H1 (cell line): ENCODE measurements at regions not wholly inside any gene's neighbourhood (a gene's known extent, or its start where the extent isn't known, plus 50 kb on each side); places are given as distances from the start of the nearest gene placed in this dataset.

Source experiments
- CTCF ChIA-PET: fragments of 300-600 bp; sonication (Branson Sonifier 250); formaldehyde crosslinking; loops from one replicate; lab custom pipeline; 2021; ENCODE audit not compliant: partially characterized antibody; lab: Charles Lee
- POLR2A ChIA-PET: fragments of 300-600 bp; sonication (Branson Sonifier 250); formaldehyde crosslinking; loops from one replicate; lab custom pipeline; 2021; ENCODE audit warnings: inconsistent platforms; ENCODE audit not compliant: partially characterized antibody; lab: Charles Lee
- DNase-seq, 2 experiments: peaks; one replicate each; pipeline versions ENCODE4 v3.0.0 to v3.0.0-alpha.2; 2010 to 2022; ENCODE audit warnings: low spot score in 2 of 2, low read depth in 1 of 2, mixed read lengths in 1 of 2
- FAIRE-seq: peaks from 2 replicates; lab custom pipeline; 2011; peaks lifted over from hg19 to GRCh38; lab: Jason Lieb, UNC
- H2AFZ ChIP-seq: 2 replicates; pipeline ENCODE4 v1.8.1; 2012; ENCODE audit warnings: low read length, inconsistent platforms
- H2AK5ac ChIP-seq: 2 replicates; pipeline ENCODE4 v1.6.1; 2013; ENCODE audit warnings: low read depth, low read length
- H2BK120ac ChIP-seq: replicated peaks from 2 replicates; pipeline ENCODE3; 2013; ENCODE audit warnings: low read depth, low read length, inconsistent platforms
- H2BK12ac ChIP-seq: 2 replicates; pipeline ENCODE4 v1.6.1; 2013; ENCODE audit warnings: low read depth, low read length
- H2BK15ac ChIP-seq: 2 replicates; pipeline ENCODE4 v1.6.1; 2013; ENCODE audit warnings: low read length
- H2BK20ac ChIP-seq: 2 replicates; pipeline ENCODE4 v1.6.1; 2013; ENCODE audit warnings: low read length
- H2BK5ac ChIP-seq: 2 replicates; pipeline ENCODE4 v1.6.1; 2013; ENCODE audit warnings: low read depth, low read length
- H3K14ac ChIP-seq: 2 replicates; pipeline ENCODE4 v1.6.1; 2013; ENCODE audit warnings: inconsistent platforms; ENCODE audit not compliant: insufficient read length
- H3K18ac ChIP-seq: 2 replicates; pipeline ENCODE4 v1.6.1; 2013; ENCODE audit warnings: low read length; ENCODE audit errors: extremely low read depth
- H3K23ac ChIP-seq: 2 replicates; pipeline ENCODE4 v1.6.1; 2013; ENCODE audit warnings: inconsistent platforms; ENCODE audit not compliant: insufficient read length
- H3K23me2 ChIP-seq: 2 replicates; pipeline ENCODE4 v1.6.1; 2013; ENCODE audit warnings: low read depth, low read length
- H3K27ac ChIP-seq: 2 replicates; pipeline ENCODE4 v1.6.1; 2011; ENCODE audit warnings: low read depth, low read length, inconsistent platforms
- H3K27me3 ChIP-seq, 4 experiments: replicated peaks in 1 of 4; 1 replicate in 1 of 4; 2 replicates in 3 of 4; pipeline versions ENCODE4 v1.6.1 to v1.8.1; 2011 to 2013; ENCODE audit warnings: low read length in 3 of 4, mild to moderate bottlenecking in 3 of 4, inconsistent platforms in 2 of 4, mixed read lengths in 2 of 4, moderate library complexity in 1 of 4; ENCODE audit not compliant: control insufficient read depth in 3 of 4, insufficient read depth in 3 of 4; ENCODE audit errors: extremely low read depth in 1 of 4
- H3K36me3 ChIP-seq, 4 experiments: 2 replicates each; pipeline versions ENCODE4 v1.6.1 to v1.8.1; 2011 to 2013; ENCODE audit warnings: mild to moderate bottlenecking in 4 of 4, low read length in 3 of 4, moderate library complexity in 2 of 4, control low read depth in 1 of 4, inconsistent platforms in 1 of 4; ENCODE audit not compliant: insufficient read depth in 4 of 4, control insufficient read depth in 2 of 4
- H3K4ac ChIP-seq: replicated peaks from 2 replicates; pipeline ENCODE3; 2013; ENCODE audit warnings: low read length, low read depth, mixed read lengths, inconsistent platforms; ENCODE audit not compliant: insufficient read length
- H3K4me1 ChIP-seq, 4 experiments: replicated peaks in 1 of 4; 1 replicate in 1 of 4; 2 replicates in 3 of 4; pipeline versions ENCODE4 v1.6.1 to v1.8.1; 2011 to 2013; ENCODE audit warnings: low read length in 3 of 4, inconsistent platforms in 2 of 4, mixed read lengths in 1 of 4; ENCODE audit not compliant: insufficient read depth in 4 of 4, control insufficient read depth in 3 of 4
- H3K4me2 ChIP-seq, 2 experiments: 2 replicates each; pipeline versions ENCODE4 v1.6.1 to v1.8.1; 2011 to 2013; ENCODE audit warnings: low read depth in 2 of 2, low read length in 2 of 2, control low read depth in 1 of 2, inconsistent platforms in 1 of 2, mild to moderate bottlenecking in 1 of 2; ENCODE audit not compliant: insufficient read depth in 1 of 2
- H3K4me3 ChIP-seq, 4 experiments: fragments of 200-600, 300-600 bp in 1 of 4; sonication (generic), shearing (Covaris generic), sonication (Bioruptor Twin) in 1 of 4; 2 replicates each; pipeline versions ENCODE4 v1.5.1 to v1.8.1; 2011 to 2016; ENCODE audit warnings: low read length in 4 of 4, low read depth in 3 of 4, control low read depth in 2 of 4, inconsistent platforms in 2 of 4, mild to moderate bottlenecking in 2 of 4, mixed read lengths in 1 of 4, moderate library complexity in 1 of 4; ENCODE audit not compliant: insufficient read depth in 2 of 4; ENCODE audit errors: extremely low read depth in 1 of 4
- H3K56ac ChIP-seq: replicated peaks from 2 replicates; pipeline ENCODE3; 2013; ENCODE audit warnings: low read depth, mild to moderate bottlenecking, mixed read lengths, low read length, inconsistent platforms; ENCODE audit not compliant: insufficient read length
- H3K79me1 ChIP-seq: 2 replicates; pipeline ENCODE4 v1.6.1; 2013; ENCODE audit warnings: low read depth, low read length, control low read depth
- H3K79me2 ChIP-seq, 2 experiments: 2 replicates each; pipeline versions ENCODE4 v1.6.1 to v1.8.1; 2012 to 2013; ENCODE audit warnings: low read length in 2 of 2, mild to moderate bottlenecking in 2 of 2, inconsistent platforms in 1 of 2; ENCODE audit not compliant: insufficient read depth in 2 of 2, control insufficient read depth in 1 of 2
- H3K9ac ChIP-seq, 4 experiments: replicated peaks in 1 of 4; 1 replicate in 1 of 4; 2 replicates in 3 of 4; pipeline versions ENCODE4 v1.6.1 to v1.8.1; 2011 to 2013; ENCODE audit warnings: low read depth in 3 of 4, low read length in 3 of 4, control low read depth in 2 of 4, mild to moderate bottlenecking in 2 of 4, moderate library complexity in 2 of 4, inconsistent platforms in 1 of 4; ENCODE audit errors: extremely low read depth in 1 of 4
- H3K9me3 ChIP-seq, 2 experiments: 2 replicates each; pipeline versions ENCODE4 v1.6.1 to v1.8.1; 2012 to 2013; ENCODE audit warnings: mild to moderate bottlenecking in 2 of 2, moderate library complexity in 2 of 2, control low read depth in 1 of 2, inconsistent platforms in 1 of 2, low read depth in 1 of 2, low read length in 1 of 2, mixed read lengths in 1 of 2; ENCODE audit not compliant: insufficient read depth in 2 of 2
- H4K20me1 ChIP-seq, 2 experiments: replicated peaks in 1 of 2; 2 replicates each; pipeline versions ENCODE3 to v1.8.1; 2011 to 2013; ENCODE audit warnings: inconsistent platforms in 2 of 2, low read length in 2 of 2, mild to moderate bottlenecking in 1 of 2; ENCODE audit not compliant: insufficient read depth in 2 of 2, control insufficient read depth in 1 of 2
- H4K5ac ChIP-seq: 2 replicates; pipeline ENCODE4 v1.6.1; 2013; ENCODE audit warnings: low read length, low read depth, mixed read lengths, inconsistent platforms; ENCODE audit not compliant: insufficient read length
- H4K8ac ChIP-seq: 2 replicates; pipeline ENCODE4 v1.8.0; 2013; ENCODE audit warnings: mild to moderate bottlenecking, moderate library complexity, low read length, inconsistent platforms; ENCODE audit not compliant: insufficient read depth; ENCODE audit errors: extremely low read depth
- H4K91ac ChIP-seq: replicated peaks from 2 replicates; pipeline ENCODE3; 2013; ENCODE audit warnings: low read length, mixed read lengths, inconsistent platforms; ENCODE audit not compliant: insufficient read length
- JUND ChIP-seq: IDR thresholded peaks from 2 replicates; pipeline ENCODE4 v1.6.1; 2011; ENCODE audit warnings: mild to moderate bottlenecking, improper control_type of control experiment, low read length
- WGBS, 2 experiments: shearing (Covaris generic) in 1 of 2; methylation state at CpG; one replicate each; pipeline versions ENCODE4 v1.1.6 to v1.1.7; 2013 to 2015; ENCODE audit warnings: low lambda C conversion rate in 2 of 2, mixed read lengths in 2 of 2, inconsistent platforms in 1 of 2, low coverage in 1 of 2, missing lambda C conversion rate in 1 of 2; ENCODE audit not compliant: insufficient replicate concordance in 2 of 2, insufficient coverage in 1 of 2, insufficient read length in 1 of 2; ENCODE audit errors: extremely low coverage in 1 of 2, missing lambda C conversion rate in 1 of 2; 5-methylcytosine and 5-hydroxymethylcytosine counted together

- Histone ChIP-seq H3K27ac (no peak overlapping the region), H4K91ac (no peak overlapping the region), H2AK5ac (no peak overlapping the region), H4K5ac (no peak overlapping the region), H3K18ac (no peak overlapping the region), H3K23me2 (no peaks in the 10 kb centered on the region), H3K56ac (no peak overlapping the region), H2BK20ac (no peak overlapping the region), H2AFZ (0 out of 2 replicates have a peak overlapping the region, but pooled peaks have one; percentile 68), H3K4me3 (no peak overlapping the region), H4K8ac (no peak overlapping the region), H3K9me3 (no peaks in the 10 kb centered on the region), H3K4me2 (no peak overlapping the region), H4K20me1 (no peaks in the 10 kb centered on the region), H3K23ac (no peak overlapping the region), H3K14ac (no peak overlapping the region), H3K9ac (no peak overlapping the region), H2BK15ac (no peak overlapping the region), H2BK120ac (no peak overlapping the region), H3K4me1 (peaks cover 0 to 4% (median 0%) of the 10 kb centered on the region in 4 experiments; a peak in 2 of 7 replicates), H2BK5ac (no peak overlapping the region), H3K79me2 (no peaks in the 10 kb centered on the region), H2BK12ac (no peak overlapping the region), H3K36me3 (no peaks in the 10 kb centered on the region), H3K79me1 (no peaks in the 10 kb centered on the region), H3K4ac (no peak overlapping the region), H3K27me3 (no peaks in the 10 kb centered on the region)
- no peak for DNase-seq
- no peak for TF ChIP-seq JUND
- CTCF ChIA-PET: interaction anchor here (0.6 to 1.2 kb wide), 3 partner anchors 11 to 1946 kb away, joined by 3 to 4 read pairs (median 4); no protein-coding TSS in a partner anchor
- 96% methylated on average over 3 of the region's 3 CpGs; no CpG with 5 or more reads in 1 of the 2 experiments for WGBS, 2 experiments
- POLR2A ChIA-PET: no interaction called here
- FAIRE-seq: no peak
These were observed 273.8 kb downstream of the GASK1B start for GRCh38 chr4:157898836-157899605.
